Stomach (tissue), 4 donors: ENCODE measurements at regions not wholly inside any gene's neighbourhood (a gene's known extent, or its start where the extent isn't known, plus 50 kb on each side); places are given as distances from the start of the nearest gene placed in this dataset.

Source experiments
- EP300 ChIP-seq: sonication (generic); formaldehyde crosslinking; IDR thresholded peaks from one replicate; pipeline ENCODE4 v1.6.1; 2017; ENCODE audit warnings: antibody characterized with exemption
- TF ChIP-seq, protein P1 (sequence below), 7 experiments: fragments of 450-650 bp in 4 of 7; fragments of 200-600 bp in 3 of 7; sonication (generic) in 3 of 7; IDR thresholded peaks; one replicate each; pipeline ENCODE4 v1.5.1; 2016 to 2019; ENCODE audit warnings: antibody characterized with exemption in 7 of 7, control low read depth in 2 of 7, mild to moderate bottlenecking in 1 of 7

DNA sequence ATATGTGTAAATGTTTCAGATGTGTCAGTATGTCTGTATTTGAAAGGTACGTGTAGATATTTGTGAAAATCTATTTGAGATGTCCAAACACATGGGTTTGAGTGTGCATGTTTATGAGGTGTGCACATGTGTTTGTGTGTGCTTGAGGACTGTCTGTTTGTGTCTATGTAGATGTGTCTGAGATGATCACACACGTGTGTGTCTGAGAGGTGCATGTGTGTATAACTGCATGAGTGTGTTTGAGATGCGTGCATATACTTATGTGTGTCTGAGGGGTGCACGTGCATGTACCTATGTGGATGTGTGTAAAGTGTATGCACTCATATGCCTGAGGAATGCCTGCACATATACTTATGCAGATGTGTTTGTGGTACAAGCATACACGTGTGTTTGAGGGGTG is 584.4 kb downstream of the BUD13 start:
- TF ChIP-seq, protein P1, sequence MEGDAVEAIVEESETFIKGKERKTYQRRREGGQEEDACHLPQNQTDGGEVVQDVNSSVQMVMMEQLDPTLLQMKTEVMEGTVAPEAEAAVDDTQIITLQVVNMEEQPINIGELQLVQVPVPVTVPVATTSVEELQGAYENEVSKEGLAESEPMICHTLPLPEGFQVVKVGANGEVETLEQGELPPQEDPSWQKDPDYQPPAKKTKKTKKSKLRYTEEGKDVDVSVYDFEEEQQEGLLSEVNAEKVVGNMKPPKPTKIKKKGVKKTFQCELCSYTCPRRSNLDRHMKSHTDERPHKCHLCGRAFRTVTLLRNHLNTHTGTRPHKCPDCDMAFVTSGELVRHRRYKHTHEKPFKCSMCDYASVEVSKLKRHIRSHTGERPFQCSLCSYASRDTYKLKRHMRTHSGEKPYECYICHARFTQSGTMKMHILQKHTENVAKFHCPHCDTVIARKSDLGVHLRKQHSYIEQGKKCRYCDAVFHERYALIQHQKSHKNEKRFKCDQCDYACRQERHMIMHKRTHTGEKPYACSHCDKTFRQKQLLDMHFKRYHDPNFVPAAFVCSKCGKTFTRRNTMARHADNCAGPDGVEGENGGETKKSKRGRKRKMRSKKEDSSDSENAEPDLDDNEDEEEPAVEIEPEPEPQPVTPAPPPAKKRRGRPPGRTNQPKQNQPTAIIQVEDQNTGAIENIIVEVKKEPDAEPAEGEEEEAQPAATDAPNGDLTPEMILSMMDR (IDR thresholded peaks at IDR 0.05): no peak
- no peak for TF ChIP-seq EP300
